HG03045 (cell line): ENCODE measurements at regions not wholly inside any gene's neighbourhood (a gene's known extent, or its start where the extent isn't known, plus 50 kb on each side); places are given as distances from the start of the nearest gene placed in this dataset.

Experiments
- ATAC-seq: cut with Tn5 transposase; IDR thresholded peaks from one replicate; pipeline ENCODE4 v1.9.1; 2021; ENCODE audit warnings: mild to moderate bottlenecking, moderate library complexity; ENCODE audit not compliant: unreplicated experiment

DNA sequence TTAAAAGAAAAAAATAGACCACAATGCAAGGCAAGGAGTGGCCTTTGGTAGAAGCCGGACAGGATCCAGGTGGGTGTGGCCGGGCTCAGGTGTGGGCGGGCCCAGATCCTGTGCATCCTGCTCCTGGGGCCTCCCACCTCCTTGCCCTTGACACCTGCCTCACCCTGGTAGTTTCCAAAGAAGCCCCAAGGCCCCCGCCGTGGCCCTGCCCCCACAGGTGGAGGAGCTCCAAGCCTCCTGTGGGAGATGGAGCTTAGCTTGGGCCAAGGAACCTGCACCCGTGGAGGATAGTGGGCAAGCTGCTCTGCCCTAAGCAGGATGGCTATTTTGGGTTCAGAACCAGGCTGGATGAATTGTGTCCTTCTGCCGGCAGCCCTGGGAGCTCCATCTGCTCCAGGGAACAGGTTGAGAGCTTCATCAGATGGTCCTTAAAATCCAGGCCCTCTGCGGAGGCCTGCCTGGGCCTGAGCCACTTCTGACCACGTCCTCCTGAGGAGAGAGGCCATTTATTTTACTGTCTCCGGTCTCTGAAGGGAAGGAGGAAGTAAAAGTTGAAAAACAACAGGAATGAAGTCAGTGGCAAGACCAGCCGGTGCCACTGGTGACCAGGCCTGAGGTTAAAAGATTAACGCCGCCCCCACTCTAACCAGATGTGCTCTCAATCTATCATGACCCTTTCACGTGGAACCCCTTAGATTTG, 53.9 kb upstream of the KLF13 start:
- no peak for ATAC-seq

DNA sequence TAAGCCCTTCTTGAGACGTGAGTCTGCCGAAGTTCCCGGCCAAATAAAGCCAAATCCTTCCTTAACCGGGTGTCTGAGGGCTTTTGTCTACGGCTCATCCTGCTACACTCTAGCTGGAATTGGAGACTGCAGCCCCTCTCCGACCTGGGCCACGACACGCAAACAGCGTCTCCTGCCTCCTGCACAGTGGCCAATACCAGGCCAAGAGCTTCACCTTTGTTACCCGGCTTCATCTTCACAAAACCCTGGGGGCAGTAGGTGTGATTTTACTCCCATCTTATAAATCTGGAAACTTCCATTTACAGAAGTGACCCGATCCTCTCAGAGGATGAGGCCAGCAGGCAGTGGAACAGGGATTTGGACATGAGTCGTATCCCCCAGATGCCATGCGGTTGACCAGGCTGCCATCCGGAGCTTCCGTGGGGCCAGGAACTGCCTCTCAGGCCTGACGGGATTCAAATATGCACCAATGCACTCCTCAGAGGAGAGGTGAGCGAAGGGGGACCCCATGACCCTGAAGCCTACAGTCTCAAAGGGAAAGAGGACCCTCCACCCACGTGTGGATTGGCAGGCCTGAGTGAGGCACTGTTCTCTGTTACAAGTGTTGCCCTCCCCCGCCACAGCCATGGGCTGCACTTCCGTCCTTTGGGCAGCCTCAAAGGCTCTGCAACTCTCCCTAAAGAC, 53.2 kb upstream of the KLF13 start:
- no peak for ATAC-seq

DNA sequence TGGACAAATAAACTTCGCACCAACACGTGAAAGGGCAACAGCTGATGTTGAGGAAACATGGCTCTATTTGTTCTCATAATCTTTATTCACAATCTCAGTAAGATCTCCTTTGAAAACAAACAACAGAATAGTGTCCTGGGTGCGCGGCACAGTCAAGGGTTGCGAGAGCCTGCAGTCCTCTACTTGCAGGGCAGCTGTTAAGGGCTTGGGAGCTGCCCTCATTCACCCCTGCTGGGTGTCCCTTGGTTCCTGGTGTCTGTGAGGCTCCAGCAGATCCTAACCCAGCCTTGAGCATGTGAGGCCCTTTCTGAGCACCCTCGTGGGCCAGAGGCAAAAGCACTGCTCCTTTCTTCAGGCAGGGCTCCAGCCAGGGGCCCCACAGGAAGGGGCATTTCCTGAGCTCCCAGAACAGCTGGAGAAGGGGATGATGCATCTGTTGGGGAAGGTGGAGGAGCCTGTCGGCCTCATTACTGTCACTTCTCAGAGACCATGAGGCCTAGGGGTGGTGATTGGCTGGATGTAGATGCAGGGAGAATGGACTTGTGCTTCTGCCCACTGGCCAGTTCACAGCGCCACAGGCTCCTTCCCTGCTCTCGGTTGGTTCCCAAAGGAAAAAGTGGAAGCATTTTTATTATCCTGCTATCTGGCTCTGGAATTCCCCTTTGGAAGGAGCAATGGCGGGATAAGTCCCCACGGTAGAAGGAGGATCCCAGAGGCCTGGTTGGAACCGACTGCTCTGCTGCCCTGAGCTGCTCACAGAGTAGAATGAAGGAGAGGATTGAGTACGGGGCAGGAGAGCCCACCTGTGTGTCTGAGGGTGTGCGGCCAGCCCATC, 51.9 kb upstream of the KLF13 start:
- no peak for ATAC-seq

DNA sequence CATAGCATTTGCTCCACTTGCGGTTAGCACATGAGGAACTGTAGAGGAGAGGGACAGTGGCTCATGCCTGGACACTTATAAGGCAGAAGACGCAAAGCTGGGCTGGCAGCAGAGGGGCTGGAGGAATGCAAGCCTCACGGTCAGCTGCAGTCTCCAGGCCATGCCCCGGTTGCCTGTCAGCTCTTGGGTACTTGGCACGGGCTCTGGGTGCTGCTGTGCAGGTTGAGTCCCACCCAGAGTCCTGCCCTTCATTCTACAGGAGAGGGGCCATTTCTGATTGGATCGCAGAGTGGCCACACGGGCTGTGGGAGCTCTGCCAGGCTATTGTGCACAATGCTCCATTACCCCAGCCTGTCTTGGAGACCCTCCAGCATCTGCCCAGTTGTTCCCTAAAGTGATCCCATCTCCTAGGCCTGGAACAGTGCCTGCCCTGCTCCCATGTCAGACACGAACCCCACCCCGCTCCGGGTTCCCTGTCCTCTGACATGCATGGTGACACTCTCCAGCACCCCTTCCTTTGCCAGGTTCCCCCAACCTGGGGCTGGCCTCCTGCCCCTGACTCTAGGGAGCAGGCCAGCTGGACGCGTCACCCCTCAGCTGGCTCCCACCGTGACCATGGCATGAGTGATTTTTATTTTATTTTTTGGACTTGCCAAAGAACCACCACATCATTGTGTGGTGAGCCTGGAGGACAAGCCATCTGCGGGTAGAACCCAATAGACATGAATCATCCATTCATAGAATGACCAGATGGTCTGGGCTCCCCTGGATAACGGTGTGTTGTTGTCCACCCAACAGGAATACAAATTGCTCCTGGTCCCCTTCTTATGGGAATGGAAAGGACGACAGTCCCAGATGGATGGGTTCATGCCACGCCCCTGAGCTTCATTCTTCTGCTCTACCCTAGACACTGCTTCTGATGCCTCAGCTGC, 51.0 kb upstream of the KLF13 start:
- ATAC-seq = no peak

DNA sequence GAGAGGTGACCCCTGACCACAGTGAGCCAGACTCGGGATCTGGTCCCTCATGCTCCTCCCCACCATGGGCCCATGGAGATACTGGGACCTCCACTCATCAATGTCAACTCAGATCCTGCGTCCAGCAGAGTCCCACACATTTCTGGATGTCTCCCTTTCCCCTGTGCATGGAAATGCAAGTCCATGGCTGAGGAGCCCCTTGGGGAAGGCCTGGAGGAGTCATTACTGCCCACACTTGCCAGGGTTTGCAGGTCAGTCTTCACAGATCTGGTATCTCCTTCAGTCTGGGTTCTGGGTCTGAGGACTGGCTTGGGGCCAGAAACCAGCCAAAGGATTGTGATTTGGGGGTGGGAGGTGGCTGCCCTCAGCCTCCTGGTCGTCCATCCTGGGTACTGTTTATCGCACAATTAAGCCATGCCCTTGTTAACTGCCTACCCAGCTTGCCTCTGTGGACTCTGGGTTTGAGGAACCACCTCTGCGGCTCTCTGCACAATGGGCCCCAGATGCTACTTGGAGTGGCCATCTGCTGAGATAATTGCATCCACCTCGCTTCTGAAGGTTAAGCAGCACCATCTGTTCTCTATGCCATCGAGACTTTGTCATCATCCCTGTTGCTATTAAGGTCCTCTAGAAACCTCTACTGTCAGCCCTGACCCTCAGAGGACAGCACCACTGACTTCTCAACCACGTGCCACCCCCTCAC, 49.9 kb upstream of the KLF13 start:
- ATAC-seq = no peak
